Ectodermal cell (in vitro differentiated cells): ENCODE measurements at regions not wholly inside any gene's neighbourhood (a gene's known extent, or its start where the extent isn't known, plus 50 kb on each side); places are given as distances from the start of the nearest gene placed in this dataset.

Experiments used
- H3K27ac ChIP-seq: 2 replicates; pipeline ENCODE4 v1.7.0; 2013; ENCODE audit warnings: mild to moderate bottlenecking, low read depth, low read length; ENCODE audit not compliant: insufficient read depth, poor library complexity, severe bottlenecking
- H3K27me3 ChIP-seq: 2 replicates; pipeline ENCODE4 v1.7.0; 2013; ENCODE audit warnings: mild to moderate bottlenecking, low read length; ENCODE audit not compliant: insufficient read depth, control insufficient read depth, poor library complexity, severe bottlenecking
- H3K36me3 ChIP-seq: one replicate; pipeline ENCODE4 v1.7.0; 2013; ENCODE audit warnings: low read length; ENCODE audit not compliant: control insufficient read depth, insufficient read depth
- H3K4me1 ChIP-seq: one replicate; pipeline ENCODE4 v1.7.0; 2013; ENCODE audit warnings: low read length; ENCODE audit not compliant: control insufficient read depth, insufficient read depth
- H3K4me3 ChIP-seq: 2 replicates; pipeline ENCODE4 v1.7.0; 2013; ENCODE audit warnings: low read depth, low read length, control low read depth; ENCODE audit not compliant: insufficient read depth
- H3K9me3 ChIP-seq: 2 replicates; pipeline ENCODE4 v1.7.0; 2013; ENCODE audit warnings: mild to moderate bottlenecking, low read length, moderate library complexity; ENCODE audit not compliant: control insufficient read depth
- WGBS, 2 experiments: methylation state at CpG; one replicate each; pipeline ENCODE4 v1.1.7; 2013; ENCODE audit warnings: missing lambda C conversion rate in 2 of 2; 5-methylcytosine and 5-hydroxymethylcytosine counted together

DNA sequence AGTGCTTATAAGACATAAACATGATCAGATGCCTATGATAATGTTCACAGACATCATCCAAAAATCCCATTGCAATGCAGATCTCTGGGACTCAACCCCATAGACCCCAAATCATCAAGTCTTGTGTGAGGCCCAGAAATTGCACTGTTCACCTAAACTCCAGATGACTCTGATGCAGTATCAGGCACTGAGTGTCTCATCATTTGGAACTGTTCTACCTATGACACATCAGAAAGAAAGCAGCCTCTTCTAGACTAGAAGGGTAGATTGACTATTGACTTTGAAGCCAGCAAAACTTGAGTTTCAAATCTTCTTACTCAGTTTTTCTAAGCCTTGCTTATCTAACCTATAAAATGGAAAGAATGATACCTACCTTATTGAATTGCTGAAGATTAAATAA lies 58.7 kb upstream of the PAPPA start:
- Histone ChIP-seq H3K9me3 (no peaks in the 10 kb centered on the region), H3K4me3 (no peak overlapping the region), H3K27me3 (no peaks in the 10 kb centered on the region), H3K36me3 (no peaks in the 10 kb centered on the region), H3K27ac (no peak overlapping the region), H3K4me1 (no peaks in the 10 kb centered on the region)

DNA sequence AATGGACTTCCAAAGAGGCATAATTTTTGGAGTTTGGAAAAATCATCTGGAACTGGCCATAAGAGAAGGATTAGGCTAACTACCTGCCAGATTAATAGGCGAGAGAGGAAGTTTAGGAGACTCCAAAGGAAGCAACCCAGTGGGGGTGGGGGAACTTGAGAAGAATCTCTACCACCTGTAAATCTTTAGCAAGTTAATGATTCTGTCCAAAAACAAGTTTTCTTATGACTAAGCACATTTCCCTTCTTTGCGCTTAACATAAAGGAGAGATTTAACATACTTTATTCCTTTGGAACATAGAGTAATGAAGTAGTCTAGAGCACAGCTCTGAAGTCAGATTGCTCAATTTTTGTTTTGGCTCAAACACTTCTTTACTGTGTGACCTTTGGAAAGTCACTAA lies 58.2 kb upstream of the PAPPA start:
- no peak overlapping the region for H3K27ac ChIP-seq
- H3K9me3 ChIP-seq = no peaks in the 10 kb centered on the region
- no peak overlapping the region for H3K4me3 ChIP-seq
- H3K36me3 ChIP-seq = no peaks in the 10 kb centered on the region
- no peaks in the 10 kb centered on the region for H3K4me1 ChIP-seq
- H3K27me3 ChIP-seq = no peaks in the 10 kb centered on the region
- WGBS, 2 experiments = 97 to 100% methylated on average over 1 to 2 of the region's 2 CpGs

DNA sequence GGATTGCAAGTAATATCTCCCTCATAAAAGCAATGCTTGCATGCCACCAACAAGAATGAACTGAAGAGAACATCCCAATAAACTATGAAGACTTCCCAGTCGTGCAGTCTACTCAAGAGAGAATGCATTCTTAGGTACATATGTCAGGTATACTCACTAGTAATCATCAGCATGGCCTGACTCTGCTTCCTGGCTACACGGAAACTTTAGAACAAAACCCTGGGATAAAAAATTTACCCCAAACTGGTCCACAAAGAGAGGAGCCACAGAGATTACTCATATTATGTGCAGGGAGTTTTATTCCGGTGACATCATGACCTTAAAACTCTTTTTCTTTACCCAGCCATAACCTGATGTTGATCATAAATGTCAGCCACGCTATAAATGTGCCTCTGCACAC lies 57.5 kb upstream of the PAPPA start:
- Histone ChIP-seq H3K27ac (no peak overlapping the region), H3K4me3 (no peak overlapping the region), H3K4me1 (no peaks in the 10 kb centered on the region), H3K27me3 (no peaks in the 10 kb centered on the region), H3K9me3 (no peaks in the 10 kb centered on the region), H3K36me3 (no peaks in the 10 kb centered on the region)
- WGBS, 2 experiments = 88 to 93% methylated on average over 4 of the region's 4 CpGs

DNA sequence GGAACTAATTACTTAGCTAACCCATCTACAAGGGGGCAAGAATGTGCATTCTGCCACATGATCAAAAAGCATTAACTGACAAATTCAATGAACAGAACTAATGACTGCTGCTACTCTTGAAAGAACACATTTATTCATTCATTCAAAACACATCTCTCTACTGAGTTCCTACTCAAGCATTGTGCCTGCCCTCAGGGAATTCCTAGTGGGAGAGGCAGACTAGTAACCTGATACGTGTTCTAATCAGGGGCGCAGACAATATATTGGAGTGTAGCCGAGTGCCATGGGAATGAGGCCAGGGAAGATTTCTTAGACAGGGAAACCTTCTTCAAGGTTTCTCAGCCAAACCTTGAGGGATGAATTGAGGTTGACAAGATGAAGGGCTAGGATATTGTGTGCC lies 56.7 kb upstream of the PAPPA start:
- Histone ChIP-seq H3K4me3 (no peak overlapping the region), H3K4me1 (no peaks in the 10 kb centered on the region), H3K27me3 (no peaks in the 10 kb centered on the region), H3K27ac (no peak overlapping the region), H3K9me3 (no peaks in the 10 kb centered on the region), H3K36me3 (no peaks in the 10 kb centered on the region)
- 37 to 38% methylated on average over 3 of the region's 3 CpGs for WGBS, 2 experiments

DNA sequence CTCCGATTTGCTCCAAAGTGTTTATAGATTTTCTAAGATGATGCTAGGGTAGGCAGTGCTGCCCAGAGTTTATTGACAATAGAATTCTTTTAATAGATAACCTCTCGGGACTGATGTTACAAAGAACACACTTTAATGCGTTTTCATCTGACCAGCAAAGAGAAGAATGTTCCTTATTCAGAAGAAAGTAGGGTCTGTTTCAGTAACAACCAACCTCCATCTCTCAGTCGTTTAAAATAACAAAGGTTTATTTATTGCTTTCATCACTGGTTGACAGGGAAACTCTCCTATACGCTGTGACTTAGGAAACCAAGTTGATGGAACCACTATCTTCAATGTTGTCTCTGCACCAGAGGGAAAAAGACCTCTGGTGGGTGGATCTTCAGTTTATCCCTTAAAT lies 55.1 kb upstream of the PAPPA start:
- H3K4me1 ChIP-seq = no peaks in the 10 kb centered on the region
- no peaks in the 10 kb centered on the region for H3K36me3 ChIP-seq
- no peaks in the 10 kb centered on the region for H3K9me3 ChIP-seq
- H3K27ac ChIP-seq = no peak overlapping the region
- no peak overlapping the region for H3K4me3 ChIP-seq
- no peaks in the 10 kb centered on the region for H3K27me3 ChIP-seq
- WGBS, 2 experiments = 87 to 89% methylated on average over 5 of the region's 5 CpGs

DNA sequence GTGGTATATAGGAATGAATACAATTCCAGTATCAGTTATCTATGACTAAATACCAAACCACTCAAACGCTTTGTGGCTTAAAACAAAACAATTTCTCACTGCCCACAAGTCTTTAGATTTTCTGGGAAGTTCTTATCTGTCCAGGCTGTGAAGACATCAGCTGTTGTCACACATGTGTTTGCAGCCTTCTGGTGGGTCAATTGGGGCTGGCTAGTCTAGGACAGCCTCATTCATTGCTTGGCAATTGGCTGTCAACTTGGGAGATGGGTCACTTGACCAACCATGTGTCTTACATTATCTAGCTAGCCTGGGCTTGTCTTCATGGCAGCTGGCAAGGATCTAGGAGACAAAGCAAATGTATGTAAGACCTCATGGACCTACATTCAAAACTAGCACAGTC lies 53.8 kb upstream of the PAPPA start:
- no peaks in the 10 kb centered on the region for H3K4me1 ChIP-seq
- H3K9me3 ChIP-seq = no peaks in the 10 kb centered on the region
- H3K27ac ChIP-seq = no peak overlapping the region
- no peaks in the 10 kb centered on the region for H3K36me3 ChIP-seq
- H3K4me3 ChIP-seq = no peak overlapping the region
- H3K27me3 ChIP-seq = no peaks in the 10 kb centered on the region
- 90 to 96% methylated on average over 1 of the region's 1 CpG for WGBS, 2 experiments

DNA sequence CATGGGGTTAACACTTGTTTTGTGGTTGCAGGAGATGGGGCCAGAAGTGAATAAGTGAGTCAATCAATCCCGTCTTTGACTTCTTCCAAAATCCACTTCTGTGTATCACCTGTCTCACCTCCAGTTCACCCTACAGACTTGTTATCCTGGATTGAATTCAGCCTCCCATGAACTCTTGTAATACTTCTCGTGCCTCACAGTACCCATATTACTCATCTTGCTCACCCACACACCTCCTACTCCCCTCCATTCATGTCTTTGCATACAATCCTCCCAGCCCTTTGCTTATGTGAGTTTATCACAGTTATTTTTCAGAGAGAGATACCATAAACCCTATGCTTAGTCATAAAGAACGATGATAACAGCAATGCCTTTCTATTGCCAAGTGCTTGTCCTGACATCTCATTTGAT lies 52.9 kb upstream of the PAPPA start:
- Histone ChIP-seq H3K27me3 (no peaks in the 10 kb centered on the region), H3K36me3 (no peaks in the 10 kb centered on the region), H3K4me1 (no peaks in the 10 kb centered on the region), H3K9me3 (no peaks in the 10 kb centered on the region), H3K27ac (no peak overlapping the region), H3K4me3 (no peak overlapping the region)
- 86% methylated on average over 3 of the region's 3 CpGs for WGBS, 2 experiments

DNA sequence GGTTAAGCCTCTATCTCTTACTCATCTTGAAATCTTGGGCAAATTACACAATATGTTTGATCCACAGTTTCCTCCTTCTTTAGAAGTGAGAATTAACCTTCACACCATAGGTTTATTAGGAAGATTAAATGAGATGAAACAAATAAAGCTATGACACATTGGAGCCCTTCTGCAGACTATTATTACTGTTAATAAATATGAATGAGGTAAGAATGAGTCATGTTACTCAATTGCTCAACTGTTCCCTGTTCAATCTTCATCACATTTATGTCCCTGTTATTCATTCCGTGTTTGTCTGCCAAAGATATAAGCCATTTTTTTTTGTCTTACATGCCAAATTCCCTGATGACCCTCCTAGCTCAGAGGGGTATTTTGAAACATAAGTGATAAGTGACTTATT lies 52.1 kb upstream of the PAPPA start:
- Histone ChIP-seq H3K27me3 (no peaks in the 10 kb centered on the region), H3K4me1 (no peaks in the 10 kb centered on the region), H3K36me3 (no peaks in the 10 kb centered on the region), H3K9me3 (no peaks in the 10 kb centered on the region), H3K4me3 (no peak overlapping the region), H3K27ac (no peak overlapping the region)
- WGBS, 2 experiments = 79 to 89% methylated on average over 1 of the region's 1 CpG

DNA sequence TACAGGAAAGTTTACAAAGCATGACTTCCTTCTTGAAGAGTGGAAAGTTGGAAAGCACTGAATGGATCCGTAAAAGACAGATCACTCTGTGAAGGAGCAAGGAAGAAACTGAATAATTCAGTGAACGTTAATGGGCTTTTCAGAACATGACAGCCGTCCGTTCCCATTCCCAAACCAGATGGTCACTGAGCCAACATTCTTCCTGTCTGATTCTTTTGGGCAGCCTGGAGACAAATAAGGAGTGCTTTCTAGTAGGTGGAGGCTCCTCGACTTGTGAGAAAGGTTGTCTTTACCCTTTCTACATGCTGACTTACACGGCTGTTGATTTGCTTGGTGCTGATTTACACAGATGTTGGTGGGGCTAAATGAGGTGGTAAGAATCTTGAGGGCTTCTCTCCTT lies 51.0 kb upstream of the PAPPA start:
- WGBS, 2 experiments = 95 to 96% methylated on average over 6 of the region's 6 CpGs
- Histone ChIP-seq H3K4me1 (no peaks in the 10 kb centered on the region), H3K36me3 (no peaks in the 10 kb centered on the region), H3K27ac (no peak overlapping the region), H3K27me3 (no peaks in the 10 kb centered on the region), H3K4me3 (no peak overlapping the region), H3K9me3 (no peaks in the 10 kb centered on the region)
